GM12878 (cell line): ENCODE measurements at regions not wholly inside any gene's neighbourhood (a gene's known extent, or its start where the extent isn't known, plus 50 kb on each side); places are given as distances from the start of the nearest gene placed in this dataset.

ENCODE experiments used
- ATAC-seq: fragments of 200-7000 bp; cut with Tn5 transposase; 3 replicates; pipeline ENCODE4 v1.9.1; 2020; ENCODE audit warnings: mild to moderate bottlenecking, moderate library complexity
- BruUV-seq: library from RNA; stranded (reverse); fragments of 400-500 nt; replicated peaks from 2 replicates; lab custom pipeline; 2021; lab: Mats Ljungman, UMichigan
- CTCF ChIA-PET: fragments of 300-600 bp; sonication (Branson Sonifier 250); formaldehyde crosslinking; extraction: SDS; loops from one replicate; lab custom pipeline; 2021; ENCODE audit warnings: inconsistent platforms; lab: Yijun Ruan, JAX
- POLR2A ChIA-PET: fragments of 350-600 bp; formaldehyde crosslinking; extraction: SDS; loops from one replicate; lab custom pipeline; 2021; ENCODE audit warnings: inconsistent platforms; lab: Charles Lee
- RAD21 ChIA-PET: fragments of 300-600 bp; sonication (Branson Sonifier 250); formaldehyde crosslinking; loops from one replicate; lab custom pipeline; 2023; ENCODE audit warnings: antibody characterized with exemption; ENCODE audit not compliant: unreplicated experiment; lab: Charles Lee
- SMC1A ChIA-PET: fragments of 300-600 bp; sonication (Branson Sonifier 250); formaldehyde crosslinking; loops from one replicate; lab custom pipeline; 2023; ENCODE audit not compliant: unreplicated experiment, uncharacterized antibody; lab: Charles Lee
- DNase-seq: peaks from one replicate; pipeline ENCODE4 v3.0.0-alpha.2; 2011; ENCODE audit warnings: low read depth, low spot score
- FAIRE-seq: peaks from 3 replicates; lab custom pipeline; 2011; peaks lifted over from hg19 to GRCh38; lab: Jason Lieb, UNC
- H2AFZ ChIP-seq: 2 replicates; pipeline ENCODE4 v1.6.0; 2011; ENCODE audit warnings: low read depth, low read length, control low read depth; ENCODE audit not compliant: control insufficient read depth
- H3K27ac ChIP-seq: 2 replicates; pipeline ENCODE4 v1.5.1; 2011; ENCODE audit warnings: control low read depth; ENCODE audit not compliant: control insufficient read depth, insufficient read depth
- H3K27me3 ChIP-seq, 2 experiments: replicated peaks in 1 of 2; 2 replicates each; pipeline versions ENCODE4 v1.6.0 to v1.6.1; 2011; ENCODE audit warnings: low read length in 1 of 2; ENCODE audit not compliant: control insufficient read depth in 2 of 2, insufficient read depth in 2 of 2
- H3K36me3 ChIP-seq, 2 experiments: 2 replicates each; pipeline ENCODE4 v1.5.1; 2011; ENCODE audit warnings: low read length in 1 of 2; ENCODE audit not compliant: control insufficient read depth in 2 of 2, insufficient read depth in 2 of 2
- H3K4me1 ChIP-seq: 2 replicates; pipeline ENCODE4 v1.6.1; 2011; ENCODE audit warnings: mild to moderate bottlenecking, low read length, moderate library complexity, mixed read lengths; ENCODE audit not compliant: control insufficient read depth, insufficient read depth
- H3K4me2 ChIP-seq: 2 replicates; pipeline ENCODE4 v1.6.0; 2011; ENCODE audit warnings: control low read depth; ENCODE audit not compliant: control insufficient read depth, insufficient read depth
- H3K4me3 ChIP-seq: fragments of 200-600 bp; sonication (generic); 2 replicates; pipeline ENCODE4 v1.5.1; 2016
- H3K79me2 ChIP-seq: 2 replicates; pipeline ENCODE4 v1.6.0; 2011; ENCODE audit warnings: low read length; ENCODE audit not compliant: control insufficient read depth, insufficient read depth
- H3K9ac ChIP-seq: 2 replicates; pipeline ENCODE4 v1.8.0; 2011; ENCODE audit warnings: low read length, control low read depth, mixed read lengths; ENCODE audit not compliant: control insufficient read depth, insufficient read depth
- H3K9me3 ChIP-seq: replicated peaks from 3 replicates; pipeline ENCODE4 v1.5.1; 2011; ENCODE audit warnings: mild to moderate bottlenecking, low read length; ENCODE audit not compliant: control insufficient read depth, insufficient read depth
- H4K20me1 ChIP-seq: 2 replicates; pipeline ENCODE4 v1.6.0; 2011; ENCODE audit not compliant: control insufficient read depth, insufficient read depth
- MTA3 ChIP-seq: IDR thresholded peaks from 2 replicates; pipeline ENCODE4 v1.6.1; 2012; ENCODE audit warnings: low read length, inconsistent platforms, borderline replicate concordance
- NFXL1 ChIP-seq: fragments of 450-650 bp; IDR thresholded peaks from 2 replicates; pipeline ENCODE4 v1.6.1; 2017; ENCODE audit warnings: antibody characterized with exemption, mild to moderate bottlenecking, borderline replicate concordance
- NR2C1 ChIP-seq: fragments of 450-650 bp; IDR thresholded peaks from 2 replicates; pipeline ENCODE4 v1.6.1; 2017; ENCODE audit warnings: antibody characterized with exemption, mild to moderate bottlenecking, moderate library complexity
- RAD21 ChIP-seq: IDR thresholded peaks from 2 replicates; pipeline ENCODE4 v1.6.1; 2011; ENCODE audit warnings: mild to moderate bottlenecking, low read depth, low read length, moderate library complexity; ENCODE audit not compliant: insufficient read depth
- SMC3 ChIP-seq: IDR thresholded peaks from 2 replicates; pipeline ENCODE4 v1.6.1; 2011; ENCODE audit warnings: low read length, improper control_type of control experiment, borderline replicate concordance
- STAT1 ChIP-seq: fragments of 450-650 bp; conservative IDR thresholded peaks from 2 replicates; pipeline ENCODE4 v1.6.1; 2014; ENCODE audit warnings: antibody characterized with exemption, mild to moderate bottlenecking
- TCF7 ChIP-seq: IDR thresholded peaks from 2 replicates; pipeline ENCODE4 v1.6.1; 2014; ENCODE audit warnings: antibody characterized with exemption, borderline replicate concordance
- ZBED1 ChIP-seq: IDR thresholded peaks from 2 replicates; pipeline ENCODE4 v1.6.1; 2016; ENCODE audit warnings: borderline replicate concordance
- ZBTB4 ChIP-seq: fragments of 450-650 bp; formaldehyde crosslinking; IDR thresholded peaks from 2 replicates; pipeline ENCODE4 v1.4.0; 2022; ENCODE audit warnings: mild to moderate bottlenecking, moderate library complexity
- WGBS: methylation state at CpG from one replicate; pipeline ENCODE4 v1.1.6; 2016; ENCODE audit warnings: low lambda C conversion rate; ENCODE audit not compliant: insufficient replicate concordance, insufficient coverage; ENCODE audit errors: missing lambda C conversion rate; 5-methylcytosine and 5-hydroxymethylcytosine counted together
- in situ Hi-C: fragments of 300-500 bp; cut with MboI; formaldehyde crosslinking; loops from 9 replicates; pipeline ENCODE4 v1.14.3; 2018; ENCODE audit warnings: mixed read lengths
- intact Hi-C: fragments of 100-400 bp; cut with micrococcal nuclease; formaldehyde crosslinking; loops from one replicate; pipeline ENCODE4 v1.14.2; 2022; ENCODE audit not compliant: unreplicated experiment

- ChIA-PET RAD21 (no interaction called here), CTCF (no interaction called here), POLR2A (interaction anchor here (0.6 to 1.6 kb wide), 3 partner anchors 31 to 304 kb away, joined by 3 read pairs; no protein-coding TSS in a partner anchor), SMC1A (interaction anchor here (1.8 kb wide), 1 partner anchor 10 kb away, joined by 5 read pairs; no protein-coding TSS in a partner anchor)
- no peak overlapping the region for H2AFZ ChIP-seq
- ATAC-seq (no peak), DNase-seq (no peak), FAIRE-seq (no peak)
- no peak overlapping the region for H3K4me2 ChIP-seq
- WGBS: 0% methylated on average over 2 of the region's 2 CpGs
- H3K79me2 ChIP-seq: no peaks in the 10 kb centered on the region
- H3K27me3 ChIP-seq: no peaks in the 10 kb centered on the region
- peaks cover 2% of the 10 kb centered on the region; the same call in 2 of the 3 replicates for H3K9me3 ChIP-seq
- in situ Hi-C loops (no loop called here), intact Hi-C loops (loop anchor here (2.0 kb wide), 1 partner anchor 46 kb away; no protein-coding TSS in a partner anchor)
- H3K4me1 ChIP-seq: peaks cover 28% of the 10 kb centered on the region
- no peak overlapping the region for H3K9ac ChIP-seq
- TF ChIP-seq RAD21 (no peak), TCF7 (no peak), NR2C1 (no peak), SMC3 (no peak), NFXL1 (no peak), STAT1 (no peak), ZBTB4 (no peak), MTA3 (no peak), ZBED1 (no peak)
- no peaks in the 10 kb centered on the region for H3K36me3 ChIP-seq
- no peaks in the 10 kb centered on the region for H4K20me1 ChIP-seq
- no peak overlapping the region for H3K4me3 ChIP-seq
- BruUV-seq: no TSS peak
- H3K27ac ChIP-seq: no peak overlapping the region
Measured at GRCh38 chr15:69715210-69715609, 262.6 kb downstream of the RPLP1 start.
